ENCODE measurements at regions not wholly inside any gene's neighbourhood (a gene's known extent, or its start where the extent isn't known, plus 50 kb on each side); places are given as distances from the start of the nearest gene placed in this dataset.

DNA sequence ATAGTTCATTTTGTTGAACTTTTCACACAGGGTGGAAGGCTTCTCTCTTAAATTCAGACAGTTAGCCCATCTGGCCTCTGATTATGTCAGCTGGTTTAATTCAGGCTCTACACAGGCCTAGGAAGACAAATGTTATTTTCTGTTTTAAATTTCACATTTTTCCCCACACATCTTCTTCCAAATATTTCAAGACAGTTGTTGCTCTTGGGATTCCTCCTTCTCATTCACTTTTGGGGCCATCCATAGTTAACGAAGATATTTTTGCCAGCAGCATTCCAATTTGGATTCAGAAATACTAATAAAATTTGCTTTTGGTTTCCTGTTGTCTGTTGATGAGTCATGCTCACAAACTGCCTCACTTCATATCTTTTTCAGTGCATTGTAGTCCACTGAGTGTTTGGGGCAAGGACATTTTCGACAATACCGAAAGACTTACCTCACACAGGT is 475.4 kb downstream of the DMAC1 start:
- Mint-ChIP-seq H3K36me3 (ENCODE audit: low read depth) (no peaks in the 10 kb centered on the region), H3K27me3 (ENCODE audit: low read depth) (peaks cover 2% of the 10 kb centered on the region), H3K27ac (ENCODE audit: unreplicated experiment) (no peak overlapping the region), H3K4me3 (ENCODE audit: unreplicated experiment) (no peak overlapping the region), H3K4me1 (ENCODE audit: low read depth) (no peaks in the 10 kb centered on the region), H3K9me3 (ENCODE audit: low read depth) (peaks cover 6% of the 10 kb centered on the region)
- TF ChIP-seq, protein P1, sequence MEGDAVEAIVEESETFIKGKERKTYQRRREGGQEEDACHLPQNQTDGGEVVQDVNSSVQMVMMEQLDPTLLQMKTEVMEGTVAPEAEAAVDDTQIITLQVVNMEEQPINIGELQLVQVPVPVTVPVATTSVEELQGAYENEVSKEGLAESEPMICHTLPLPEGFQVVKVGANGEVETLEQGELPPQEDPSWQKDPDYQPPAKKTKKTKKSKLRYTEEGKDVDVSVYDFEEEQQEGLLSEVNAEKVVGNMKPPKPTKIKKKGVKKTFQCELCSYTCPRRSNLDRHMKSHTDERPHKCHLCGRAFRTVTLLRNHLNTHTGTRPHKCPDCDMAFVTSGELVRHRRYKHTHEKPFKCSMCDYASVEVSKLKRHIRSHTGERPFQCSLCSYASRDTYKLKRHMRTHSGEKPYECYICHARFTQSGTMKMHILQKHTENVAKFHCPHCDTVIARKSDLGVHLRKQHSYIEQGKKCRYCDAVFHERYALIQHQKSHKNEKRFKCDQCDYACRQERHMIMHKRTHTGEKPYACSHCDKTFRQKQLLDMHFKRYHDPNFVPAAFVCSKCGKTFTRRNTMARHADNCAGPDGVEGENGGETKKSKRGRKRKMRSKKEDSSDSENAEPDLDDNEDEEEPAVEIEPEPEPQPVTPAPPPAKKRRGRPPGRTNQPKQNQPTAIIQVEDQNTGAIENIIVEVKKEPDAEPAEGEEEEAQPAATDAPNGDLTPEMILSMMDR (IDR thresholded peaks at IDR 0.05): no peak
- no peak for DNase-seq (ENCODE audit: low spot score)

- Mint-ChIP-seq H3K27me3 (ENCODE audit: low read depth) (no peaks in the 10 kb centered on the region), H3K9me3 (ENCODE audit: low read depth) (no peaks in the 10 kb centered on the region), H3K4me1 (ENCODE audit: low read depth) (no peaks in the 10 kb centered on the region), H3K4me3 (ENCODE audit: unreplicated experiment) (no peak overlapping the region), H3K27ac (ENCODE audit: unreplicated experiment) (no peak overlapping the region), H3K36me3 (ENCODE audit: low read depth) (no peaks in the 10 kb centered on the region)
- TF ChIP-seq, protein P1 (IDR thresholded peaks at IDR 0.05): no peak
- no peak for DNase-seq (ENCODE audit: low spot score)
These were observed 478.7 kb downstream of the DMAC1 start for GRCh38 chr9:7320841-7321240.

DNA sequence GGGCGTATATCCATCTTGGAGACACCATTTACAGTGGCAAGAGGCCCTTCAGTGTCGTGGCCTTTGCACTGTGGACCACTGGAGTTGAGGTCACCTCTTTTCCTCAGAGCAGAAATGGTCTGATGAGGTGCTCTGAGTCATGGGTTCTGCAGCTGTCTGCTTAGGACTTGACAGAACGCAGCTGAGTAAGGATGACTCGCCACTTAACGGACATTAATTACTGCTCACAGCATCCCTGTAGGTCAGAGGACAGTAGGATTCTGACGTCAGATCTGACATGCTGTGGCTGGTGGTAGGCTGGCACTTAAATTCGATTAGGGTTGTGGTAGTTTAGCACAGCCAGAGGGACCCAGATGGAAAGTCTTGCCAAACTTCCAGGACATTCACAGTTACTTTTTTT is 479.4 kb downstream of the DMAC1 start:
- DNase-seq (ENCODE audit: low spot score): no peak
- TF ChIP-seq, protein P1 (IDR thresholded peaks at IDR 0.05): no peak
- Mint-ChIP-seq H3K9me3 (ENCODE audit: low read depth) (no peaks in the 10 kb centered on the region), H3K27ac (ENCODE audit: unreplicated experiment) (no peak overlapping the region), H3K36me3 (ENCODE audit: low read depth) (no peaks in the 10 kb centered on the region), H3K4me1 (ENCODE audit: low read depth) (no peaks in the 10 kb centered on the region), H3K4me3 (ENCODE audit: unreplicated experiment) (no peak overlapping the region), H3K27me3 (ENCODE audit: low read depth) (no peaks in the 10 kb centered on the region)

- Mint-ChIP-seq H3K36me3 (ENCODE audit: low read depth) (no peaks in the 10 kb centered on the region), H3K27ac (ENCODE audit: unreplicated experiment) (no peak overlapping the region), H3K4me1 (ENCODE audit: low read depth) (no peaks in the 10 kb centered on the region)
These were observed 480.7 kb downstream of the DMAC1 start for GRCh38 chr9:7318920-7319319.

GRCh38 chr9:7316967-7317366 is 482.6 kb downstream of the DMAC1 start:
- H3K36me3 Mint-ChIP-seq (ENCODE audit: low read depth): peaks cover 8% of the 10 kb centered on the region
- TF ChIP-seq, protein P1 (IDR thresholded peaks at IDR 0.05): no peak
- H3K9me3 Mint-ChIP-seq (ENCODE audit: low read depth): peaks cover 16% of the 10 kb centered on the region
- no peak overlapping the region for H3K4me3 Mint-ChIP-seq (ENCODE audit: unreplicated experiment)
- no peak for DNase-seq (ENCODE audit: low spot score)
- no peak overlapping the region for H3K27ac Mint-ChIP-seq (ENCODE audit: unreplicated experiment)
- no peaks in the 10 kb centered on the region for H3K4me1 Mint-ChIP-seq (ENCODE audit: low read depth)
- no peaks in the 10 kb centered on the region for H3K27me3 Mint-ChIP-seq (ENCODE audit: low read depth)

More at GRCh38 chr9:7318920-7319319, 480.7 kb downstream of the DMAC1 start:
- Mint-ChIP-seq H3K27me3 (ENCODE audit: low read depth) (no peaks in the 10 kb centered on the region), H3K4me3 (ENCODE audit: unreplicated experiment) (no peak overlapping the region), H3K9me3 (ENCODE audit: low read depth) (peaks cover under 1% of the 10 kb centered on the region)
- no peak for DNase-seq (ENCODE audit: low spot score)
- TF ChIP-seq, protein P1 (IDR thresholded peaks at IDR 0.05): no peak
